CD4-positive, alpha-beta T cell (primary cell): ENCODE measurements at regions not wholly inside any gene's neighbourhood (a gene's known extent, or its start where the extent isn't known, plus 50 kb on each side); places are given as distances from the start of the nearest gene placed in this dataset.
"Not testable (repeated sequence)": the region's sequence is repeated elsewhere in the genome, so short reads cannot be mapped to it uniquely, and the experiment has no call there.

ENCODE experiments used
- ATAC-seq: fragments of 200-7000 bp; cut with Tn5 transposase; one replicate; pipeline ENCODE4 v1.10.0; 2022; ENCODE audit warnings: mild to moderate bottlenecking; ENCODE audit not compliant: poor library complexity
- CTCF ChIA-PET: fragments of 350-600 bp; sonication (Branson Sonifier 250); formaldehyde crosslinking; loops from one replicate; lab custom pipeline; 2021; ENCODE audit warnings: antibody characterized with exemption, inconsistent platforms; lab: Charles Lee
- POLR2A ChIA-PET: fragments of 350-600 bp; sonication (Branson Sonifier 250); formaldehyde crosslinking; loops from one replicate; lab custom pipeline; 2021; ENCODE audit warnings: antibody characterized with exemption, inconsistent platforms; lab: Charles Lee
- DNase-seq, 14 experiments: peaks; one replicate each; pipeline ENCODE4 v3.0.0-alpha.2; 2013 to 2020; ENCODE audit warnings: mixed read lengths in 2 of 14
- H3K27ac ChIP-seq, 2 donors: one replicate each; pipeline versions ENCODE4 v1.5.1 to v1.7.0; 2013; ENCODE audit warnings: low read length in 2 of 2, low read depth in 1 of 2, mild to moderate bottlenecking in 1 of 2
- H3K27me3 ChIP-seq, 2 experiments: 1 replicate in 1 of 2; 2 replicates in 1 of 2; pipeline versions ENCODE4 v1.6.1 to v1.7.0; 2013; ENCODE audit warnings: low read length in 2 of 2, control low read depth in 1 of 2, mild to moderate bottlenecking in 1 of 2, moderate library complexity in 1 of 2; ENCODE audit not compliant: insufficient read depth in 2 of 2, control insufficient read depth in 1 of 2
- H3K36me3 ChIP-seq: one replicate; pipeline ENCODE4 v1.6.1; 2013; ENCODE audit warnings: low read length, control low read depth; ENCODE audit not compliant: insufficient read depth
- H3K4me1 ChIP-seq: one replicate; pipeline ENCODE4 v1.6.1; 2013; ENCODE audit warnings: low read length, control low read depth; ENCODE audit not compliant: insufficient read depth
- H3K4me3 ChIP-seq: one replicate; pipeline ENCODE4 v1.5.1; 2013; ENCODE audit warnings: mild to moderate bottlenecking, low read length, moderate library complexity
- H3K9me3 ChIP-seq, 2 experiments: 1 replicate in 1 of 2; 2 replicates in 1 of 2; pipeline versions ENCODE4 v1.6.1 to v1.7.0; 2013; ENCODE audit warnings: low read length in 2 of 2, mild to moderate bottlenecking in 2 of 2, control low read depth in 1 of 2, moderate library complexity in 1 of 2; ENCODE audit not compliant: control insufficient read depth in 1 of 2, insufficient read depth in 1 of 2
- H3K27ac Mint-ChIP-seq: one replicate; pipeline ENCODE4 v1.8.0; 2020; ENCODE audit warnings: mixed read lengths
- H3K27me3 Mint-ChIP-seq: one replicate; pipeline ENCODE4 v1.8.0; 2021; ENCODE audit warnings: mixed read lengths
- H3K36me3 Mint-ChIP-seq: one replicate; pipeline ENCODE4 v1.8.0; 2021; ENCODE audit warnings: low read depth, mixed read lengths
- H3K4me1 Mint-ChIP-seq: one replicate; pipeline ENCODE4 v1.8.0; 2021; ENCODE audit warnings: low read depth, mixed read lengths
- H3K4me3 Mint-ChIP-seq: one replicate; pipeline ENCODE4 v1.8.0; 2020; ENCODE audit warnings: mild to moderate bottlenecking, mixed read lengths
- H3K9me3 Mint-ChIP-seq: one replicate; pipeline ENCODE4 v1.8.0; 2020; ENCODE audit warnings: mixed read lengths
- CTCF ChIP-seq: fragments of 200-600 bp; IDR thresholded peaks from one replicate; pipeline ENCODE4 v1.8.0; 2022; ENCODE audit warnings: antibody characterized with exemption, mild to moderate bottlenecking
- intact Hi-C, 2 experiments: fragments of 100-400 bp; cut with DNase I in 1 of 2; cut with micrococcal nuclease in 1 of 2; formaldehyde crosslinking; loops; one replicate each; pipeline versions ENCODE4 v1.15.1 to v1.9.0; 2023 to 2025; cut with DNase I, micrococcal nuclease

DNA sequence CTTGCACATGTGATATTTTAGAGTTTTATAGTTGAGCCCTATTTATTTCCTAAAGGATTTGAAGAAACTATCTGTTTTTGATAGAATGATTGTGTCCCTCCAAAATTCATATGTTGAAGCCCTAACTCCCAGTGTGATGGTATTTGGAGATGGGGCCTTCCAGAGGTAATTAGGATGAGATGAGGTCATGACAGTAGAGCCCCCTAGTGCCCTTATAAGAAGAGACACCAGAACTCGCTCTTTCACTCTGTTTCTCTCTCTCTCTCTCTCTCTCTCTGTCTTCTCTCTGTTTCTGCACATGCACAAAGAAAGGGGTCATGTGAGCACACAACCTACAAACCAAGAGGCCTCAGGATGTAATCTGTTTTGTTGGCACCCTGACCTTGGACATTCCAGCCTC is 921.9 kb upstream of the DIAPH2 start:
- no peak overlapping the region for H3K4me3 ChIP-seq
- CTCF ChIA-PET = no interaction called here
- H3K4me3 Mint-ChIP-seq = no peak overlapping the region
- POLR2A ChIA-PET = no interaction called here
- no peaks in the 10 kb centered on the region for H3K36me3 ChIP-seq
- DNase-seq (no peak), ATAC-seq (no peak)
- H3K4me1 ChIP-seq = no peaks in the 10 kb centered on the region
- H3K27ac ChIP-seq = no peak overlapping the region
- no peak overlapping the region for H3K27ac Mint-ChIP-seq
- no peaks in the 10 kb centered on the region for H3K4me1 Mint-ChIP-seq
- H3K36me3 Mint-ChIP-seq = no peaks in the 10 kb centered on the region
- intact Hi-C loops = no loop called here
- H3K27me3 ChIP-seq = no peaks in the 10 kb centered on the region
- TF ChIP-seq CTCF = no peak
- no peaks in the 10 kb centered on the region for H3K27me3 Mint-ChIP-seq
- H3K9me3 Mint-ChIP-seq = no peaks in the 10 kb centered on the region
- H3K9me3 ChIP-seq = no peaks in the 10 kb centered on the region

DNA sequence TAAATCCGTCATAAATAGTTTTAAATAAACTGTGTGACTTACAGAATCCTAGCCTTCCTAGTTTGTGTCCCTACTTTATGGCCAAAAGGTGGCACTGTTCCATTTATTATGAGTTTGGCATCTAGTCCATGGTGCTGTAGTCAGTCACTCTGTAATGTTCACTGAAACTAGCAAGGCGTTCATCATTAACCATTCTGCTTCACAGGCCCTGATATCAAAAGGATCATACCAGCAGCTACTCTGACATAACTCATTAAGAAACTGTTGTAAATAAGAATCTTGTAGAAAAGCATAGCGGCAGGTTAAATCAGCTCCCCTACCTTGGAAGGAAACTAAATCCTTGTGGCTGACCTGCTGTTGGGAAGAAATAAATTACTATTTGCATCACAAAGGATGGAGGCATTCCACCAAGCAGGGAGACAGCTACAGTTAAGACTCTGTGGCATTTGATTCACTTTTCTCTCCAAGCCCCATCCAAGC is 919.6 kb upstream of the DIAPH2 start:
- TF ChIP-seq CTCF = no peak
- Histone ChIP-seq H3K36me3 (no peaks in the 10 kb centered on the region), H3K4me3 (no peak overlapping the region), H3K27me3 (no peaks in the 10 kb centered on the region), H3K9me3 (peaks cover 0 to 5% of the 10 kb centered on the region in 2 experiments), H3K4me1 (no peaks in the 10 kb centered on the region), H3K27ac (no peak overlapping the region)
- ChIA-PET CTCF (no interaction called here), POLR2A (no interaction called here)
- DNase-seq (no peak), ATAC-seq (no peak)
- Mint-ChIP-seq H3K9me3 (no peaks in the 10 kb centered on the region), H3K4me3 (no peak overlapping the region), H3K27me3 (no peaks in the 10 kb centered on the region), H3K4me1 (no peaks in the 10 kb centered on the region), H3K27ac (no peak overlapping the region), H3K36me3 (no peaks in the 10 kb centered on the region)
- intact Hi-C loops = no loop called here

- H3K4me1 Mint-ChIP-seq, ATAC-seq, H3K27ac ChIP-seq, H3K4me3 Mint-ChIP-seq, H3K36me3 ChIP-seq, DNase-seq, H3K9me3 Mint-ChIP-seq, intact Hi-C loops, H3K27me3 ChIP-seq, H3K36me3 Mint-ChIP-seq, H3K27me3 Mint-ChIP-seq, H3K27ac Mint-ChIP-seq, H3K4me1 ChIP-seq, POLR2A ChIA-PET, H3K4me3 ChIP-seq, H3K9me3 ChIP-seq, CTCF ChIA-PET: not testable (repeated sequence)
Observed at GRCh38 chrX:95771198-95771597, 913.4 kb upstream of the DIAPH2 start.

GRCh38 chrX:95791876-95792275 is 892.8 kb upstream of the DIAPH2 start:
- H3K36me3 ChIP-seq = no peaks in the 10 kb centered on the region
- no peaks in the 10 kb centered on the region for H3K9me3 Mint-ChIP-seq
- CTCF ChIA-PET = no interaction called here

More at GRCh38 chrX:95791876-95792275, 892.8 kb upstream of the DIAPH2 start:
- no peaks in the 10 kb centered on the region for H3K36me3 Mint-ChIP-seq
- intact Hi-C loops = no loop called here
- no peak for TF ChIP-seq CTCF
- DNase-seq (no peak), ATAC-seq (no peak)
- no peak overlapping the region for H3K27ac Mint-ChIP-seq
- no peak overlapping the region for H3K4me3 Mint-ChIP-seq
- no peaks in the 10 kb centered on the region for H3K27me3 ChIP-seq
- H3K27me3 Mint-ChIP-seq = no peaks in the 10 kb centered on the region
- POLR2A ChIA-PET = no interaction called here
- H3K4me1 ChIP-seq = no peaks in the 10 kb centered on the region
- no peak overlapping the region for H3K4me3 ChIP-seq
- H3K4me1 Mint-ChIP-seq = no peaks in the 10 kb centered on the region
- no peaks in the 10 kb centered on the region for H3K9me3 ChIP-seq
- H3K27ac ChIP-seq = no peak overlapping the region
